H9 (cell line): ENCODE measurements at regions not wholly inside any gene's neighbourhood (a gene's known extent, or its start where the extent isn't known, plus 50 kb on each side); places are given as distances from the start of the nearest gene placed in this dataset.

Experiments used
- DNase-seq: peaks from one replicate; pipeline ENCODE4 v3.0.0-alpha.2; 2017
- H2AFZ ChIP-seq: one replicate; pipeline ENCODE4 v1.6.1; 2013; ENCODE audit warnings: mild to moderate bottlenecking, low read length, control low read depth, moderate library complexity
- H2AK5ac ChIP-seq: 2 replicates; pipeline ENCODE4 v1.6.1; 2013; ENCODE audit warnings: low read length, control low read depth, mixed read lengths; ENCODE audit not compliant: insufficient read length
- H2BK120ac ChIP-seq: one replicate; pipeline ENCODE4 v1.6.1; 2013; ENCODE audit warnings: low read depth, mild to moderate bottlenecking, low read length, control low read depth, inconsistent platforms; ENCODE audit not compliant: poor library complexity, severe bottlenecking
- H2BK12ac ChIP-seq: 2 replicates; pipeline ENCODE4 v1.6.1; 2013; ENCODE audit warnings: low read length, control low read depth, mixed read lengths, low read depth; ENCODE audit not compliant: insufficient read length
- H2BK15ac ChIP-seq: 2 replicates; pipeline ENCODE4 v1.6.1; 2013; ENCODE audit warnings: low read depth, low read length, control low read depth
- H2BK20ac ChIP-seq: one replicate; pipeline ENCODE4 v1.6.1; 2013; ENCODE audit warnings: low read depth, mild to moderate bottlenecking, low read length, control low read depth, inconsistent platforms; ENCODE audit not compliant: poor library complexity, severe bottlenecking
- H2BK5ac ChIP-seq: 2 replicates; pipeline ENCODE4 v1.6.1; 2013; ENCODE audit warnings: low read length, control low read depth, mixed read lengths; ENCODE audit not compliant: insufficient read length
- H3K14ac ChIP-seq: 2 replicates; pipeline ENCODE4 v1.6.1; 2013; ENCODE audit warnings: low read length, control low read depth; ENCODE audit not compliant: insufficient read depth
- H3K18ac ChIP-seq: 2 replicates; pipeline ENCODE4 v1.6.1; 2013; ENCODE audit warnings: low read depth, mild to moderate bottlenecking, mixed read lengths, low read length, control low read depth; ENCODE audit not compliant: insufficient read length
- H3K23ac ChIP-seq: 2 replicates; pipeline ENCODE4 v1.6.1; 2013; ENCODE audit warnings: low read length, control low read depth, mixed read lengths, low read depth; ENCODE audit not compliant: insufficient read length
- H3K23me2 ChIP-seq: 2 replicates; pipeline ENCODE4 v1.6.1; 2013; ENCODE audit warnings: low read depth, mild to moderate bottlenecking, mixed read lengths, low read length, control low read depth; ENCODE audit not compliant: insufficient read length, poor library complexity, severe bottlenecking
- H3K27ac ChIP-seq: 2 replicates; pipeline ENCODE4 v1.5.1; 2013; ENCODE audit warnings: low read length, control low read depth, mixed read lengths, low read depth; ENCODE audit not compliant: insufficient read length
- H3K27me3 ChIP-seq: 2 replicates; pipeline ENCODE4 v1.6.1; 2013; ENCODE audit warnings: low read length, control low read depth, inconsistent platforms; ENCODE audit not compliant: insufficient read depth
- H3K4ac ChIP-seq: 2 replicates; pipeline ENCODE4 v1.6.1; 2013; ENCODE audit warnings: low read depth, mild to moderate bottlenecking, control low read depth, inconsistent platforms, low read length, moderate library complexity
- H3K4me1 ChIP-seq: 2 replicates; pipeline ENCODE4 v1.6.1; 2013; ENCODE audit warnings: low read length, control low read depth, inconsistent platforms; ENCODE audit not compliant: insufficient read depth
- H3K4me2 ChIP-seq: 2 replicates; pipeline ENCODE4 v1.6.1; 2013; ENCODE audit warnings: low read length, control low read depth, mixed read lengths; ENCODE audit not compliant: insufficient read length, insufficient read depth
- H3K56ac ChIP-seq: 2 replicates; pipeline ENCODE4 v1.6.1; 2013; ENCODE audit warnings: low read depth, mild to moderate bottlenecking, mixed read lengths, low read length, control low read depth; ENCODE audit not compliant: insufficient read length
- H3K79me1 ChIP-seq: 2 replicates; pipeline ENCODE4 v1.6.1; 2013; ENCODE audit warnings: low read depth, mild to moderate bottlenecking, moderate library complexity, low read length, control low read depth, inconsistent platforms; ENCODE audit not compliant: insufficient read depth, poor library complexity, severe bottlenecking
- H3K79me2 ChIP-seq: 2 replicates; pipeline ENCODE4 v1.6.1; 2013; ENCODE audit warnings: low read length, control low read depth, inconsistent platforms; ENCODE audit not compliant: insufficient read depth
- H3K9ac ChIP-seq: 2 replicates; pipeline ENCODE4 v1.6.1; 2013; ENCODE audit warnings: low read length, control low read depth, mixed read lengths; ENCODE audit not compliant: insufficient read length; ENCODE audit errors: extremely low read depth
- H3K9me3 ChIP-seq: one replicate; pipeline ENCODE4 v1.6.1; 2013; ENCODE audit warnings: low read depth, low read length, inconsistent platforms; ENCODE audit not compliant: control insufficient read depth
- H3T11ph ChIP-seq: one replicate; pipeline ENCODE4 v1.6.1; 2013; ENCODE audit warnings: mild to moderate bottlenecking, low read length, control low read depth, inconsistent platforms
- H4K20me1 ChIP-seq: one replicate; pipeline ENCODE4 v1.6.1; 2013; ENCODE audit not compliant: control insufficient read depth, insufficient read length, insufficient read depth
- H4K5ac ChIP-seq: 2 replicates; pipeline ENCODE4 v1.6.1; 2013; ENCODE audit warnings: low read depth, mild to moderate bottlenecking, mixed read lengths, low read length, control low read depth; ENCODE audit not compliant: insufficient read length
- H4K8ac ChIP-seq: replicated peaks from 2 replicates; pipeline ENCODE4 v1.6.1; 2013; ENCODE audit warnings: low read length, control low read depth, mixed read lengths, low read depth; ENCODE audit not compliant: insufficient read length
- H4K91ac ChIP-seq: 2 replicates; pipeline ENCODE4 v1.6.1; 2013; ENCODE audit warnings: low read depth, mild to moderate bottlenecking, moderate library complexity, mixed read lengths, low read length, control low read depth; ENCODE audit not compliant: insufficient read length
- H3K27ac Mint-ChIP-seq, 3 experiments: 2 replicates in 2 of 3; 3 replicates in 1 of 3; pipeline ENCODE4 v1.8.0; 2020 to 2021; ENCODE audit warnings: mixed read lengths in 3 of 3, mild to moderate bottlenecking in 1 of 3, moderate library complexity in 1 of 3
- H3K27me3 Mint-ChIP-seq: 2 replicates; pipeline ENCODE4 v1.8.0; 2021; ENCODE audit warnings: low read depth, mild to moderate bottlenecking, moderate library complexity, mixed read lengths
- H3K36me3 Mint-ChIP-seq, 3 experiments: 2 replicates in 2 of 3; 3 replicates in 1 of 3; pipeline ENCODE4 v1.8.0; 2020 to 2021; ENCODE audit warnings: low read depth in 3 of 3, mixed read lengths in 3 of 3; ENCODE audit not compliant: insufficient read depth in 1 of 3
- H3K4me1 Mint-ChIP-seq, 2 experiments: 2 replicates each; pipeline ENCODE4 v1.8.0; 2020; ENCODE audit warnings: mixed read lengths in 2 of 2
- H3K4me3 Mint-ChIP-seq, 2 experiments: 2 replicates in 1 of 2; 3 replicates in 1 of 2; pipeline ENCODE4 v1.8.0; 2020 to 2021; ENCODE audit warnings: mild to moderate bottlenecking in 2 of 2, mixed read lengths in 2 of 2, moderate library complexity in 1 of 2
- H3K9me3 Mint-ChIP-seq, 2 experiments: 2 replicates in 1 of 2; 3 replicates in 1 of 2; pipeline ENCODE4 v1.8.0; 2020; ENCODE audit warnings: mild to moderate bottlenecking in 2 of 2, mixed read lengths in 2 of 2, moderate library complexity in 1 of 2
- CTCF ChIP-seq: fragments of 200-600 bp; sonication (generic); conservative IDR thresholded peaks from 3 replicates; pipeline ENCODE4 v1.8.0; 2021; ENCODE audit warnings: antibody characterized with exemption, mild to moderate bottlenecking
- WGBS: extraction: QIAGEN DNeasy Blood & Tissue Kit; methylation state at CpG from one replicate; pipeline ENCODE4 v1.1.7; 2013; ENCODE audit warnings: missing lambda C conversion rate, low lambda C conversion rate, mixed read lengths; ENCODE audit not compliant: insufficient read length; ENCODE audit errors: extremely low coverage; 5-methylcytosine and 5-hydroxymethylcytosine counted together

GRCh38 chr1:239912471-239912870, 179.2 kb upstream of the FMN2 start:
- Mint-ChIP-seq H3K27me3 (no peaks in the 10 kb centered on the region), H3K4me3 (no peak overlapping the region), H3K4me1 (peaks cover 37 to 39% of the 10 kb centered on the region in 2 experiments), H3K27ac (no peak overlapping the region), H3K36me3 (peaks cover 9% of the 10 kb centered on the region in 3 experiments; a peak in 6 of 7 replicates), H3K9me3 (no peaks in the 10 kb centered on the region)
- Histone ChIP-seq H2AK5ac (no peak overlapping the region), H3K27ac (no peak overlapping the region), H3K14ac (no peak overlapping the region), H3K18ac (no peak overlapping the region), H2AFZ (no peak overlapping the region), H2BK12ac (no peak overlapping the region), H3K9ac (no peak overlapping the region), H3K9me3 (no peaks in the 10 kb centered on the region), H3K56ac (no peak overlapping the region), H4K20me1 (no peaks in the 10 kb centered on the region), H3K79me2 (no peaks in the 10 kb centered on the region), H3K23me2 (no peaks in the 10 kb centered on the region), H3K4ac (no peak overlapping the region), H3K4me2 (no peak overlapping the region), H4K91ac (no peak overlapping the region), H3K23ac (no peak overlapping the region), H3K4me1 (peaks cover 2% of the 10 kb centered on the region; the same call in 1 of the 2 replicates), H4K5ac (no peak overlapping the region), H2BK15ac (no peak overlapping the region), H4K8ac (no peak overlapping the region), H2BK120ac (no peak overlapping the region), H3T11ph (no peak overlapping the region), H3K79me1 (no peaks in the 10 kb centered on the region), H3K27me3 (no peaks in the 10 kb centered on the region), H2BK20ac (no peak overlapping the region), H2BK5ac (no peak overlapping the region)
- DNase-seq: no peak
- WGBS: no CpG with 5 or more reads among the region's 6 CpGs
- TF ChIP-seq CTCF: no peak
